ENCODE measurements at regions not wholly inside any gene's neighbourhood (a gene's known extent, or its start where the extent isn't known, plus 50 kb on each side); places are given as distances from the start of the nearest gene placed in this dataset.

- DNase-seq (ENCODE audit: low read depth) = no peak
Measured at GRCh38 chr12:89187507-89187906, 164.8 kb downstream of the DUSP6 start.

DNA sequence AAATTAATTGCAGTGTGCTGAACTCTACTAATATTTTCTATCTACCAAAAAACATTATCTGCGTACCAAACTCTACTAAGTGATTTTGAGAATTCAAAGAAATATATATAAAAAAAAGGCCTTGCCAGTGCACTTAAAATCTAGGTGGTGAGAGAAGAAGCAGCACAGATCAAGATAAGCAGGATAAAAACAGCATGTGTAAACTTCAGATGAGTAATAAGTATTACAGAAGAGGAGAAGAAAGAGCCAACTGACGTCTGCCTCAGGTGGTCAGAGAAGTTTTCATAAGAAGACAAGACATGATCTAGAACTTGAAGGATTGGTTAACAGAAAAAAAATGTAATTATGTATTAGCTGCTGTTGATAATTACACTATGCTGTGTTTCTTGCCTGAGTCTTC is 166.4 kb downstream of the DUSP6 start:
- no peak for DNase-seq (ENCODE audit: low read depth)

DNA sequence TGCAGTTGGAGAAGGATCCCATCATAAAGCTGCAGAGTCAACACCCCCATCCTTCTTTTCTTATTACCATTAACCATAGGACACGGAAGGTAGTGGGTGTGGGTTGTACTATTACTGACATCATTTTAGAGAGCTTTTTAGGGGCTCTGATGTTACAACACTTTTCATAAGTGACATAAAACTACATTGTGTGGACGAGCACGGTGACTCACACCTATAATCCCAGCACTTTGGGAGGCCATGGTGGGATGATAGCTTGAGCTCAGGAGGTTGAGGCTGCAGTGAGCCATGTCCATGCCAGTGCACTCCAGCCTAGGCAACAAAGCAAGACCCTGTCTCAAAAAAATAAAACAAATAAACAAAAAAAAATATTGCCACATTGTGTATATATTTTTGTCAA is 167.1 kb downstream of the DUSP6 start:
- DNase-seq (ENCODE audit: low read depth) = no peak

DNA sequence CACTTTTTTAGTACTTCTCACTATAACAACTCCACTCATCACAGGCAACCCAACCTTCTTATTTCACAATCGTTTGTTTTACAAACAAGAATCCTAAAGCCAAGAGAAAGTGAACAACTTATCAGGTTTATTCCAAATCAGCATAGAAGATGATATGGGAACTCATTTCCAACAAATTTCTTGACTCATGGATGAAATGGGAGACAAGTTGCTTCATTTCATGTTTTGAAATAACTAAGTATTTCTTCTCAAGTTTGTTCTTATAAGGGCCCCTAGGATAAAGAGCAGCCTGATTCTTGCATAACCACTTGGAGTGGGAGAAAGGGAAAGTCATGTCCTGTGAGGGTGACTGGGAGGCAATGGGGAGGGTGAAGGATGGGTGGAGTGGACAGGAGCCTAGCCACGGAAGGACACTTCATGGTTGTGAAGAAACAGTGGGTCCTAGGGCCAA is 168.3 kb downstream of the DUSP6 start:
- no peak for DNase-seq (ENCODE audit: low read depth)

DNA sequence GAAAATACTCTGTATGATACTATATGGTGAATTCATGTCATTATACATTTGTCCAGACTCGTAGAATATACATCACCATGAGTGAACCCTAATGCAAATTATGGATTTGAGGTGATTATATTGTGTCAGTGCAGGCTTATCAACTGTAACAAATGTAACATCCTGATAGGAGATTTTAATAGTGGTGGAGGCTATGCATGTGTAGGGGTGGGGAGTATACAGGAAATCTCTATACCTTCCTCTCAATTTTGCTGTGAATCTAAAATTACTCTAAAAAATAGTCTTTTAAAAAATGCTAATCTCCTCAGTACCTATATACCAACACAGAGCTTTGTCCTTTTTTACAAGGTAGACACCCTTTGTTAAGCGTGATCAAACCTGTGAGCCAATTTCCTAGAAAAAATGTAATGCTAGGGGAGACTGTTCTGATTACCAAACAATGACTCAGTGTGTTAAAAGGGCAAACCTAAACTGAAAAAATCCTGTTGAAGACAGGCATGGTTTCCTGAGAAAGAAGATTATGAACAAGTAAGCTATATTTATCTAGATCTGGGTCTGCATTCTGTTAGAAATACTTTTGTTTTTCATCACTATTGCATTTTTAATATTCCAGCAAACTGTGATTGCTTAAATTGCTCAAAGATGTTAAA is 170.9 kb downstream of the DUSP6 start:
- no peak for DNase-seq (ENCODE audit: low read depth)

DNA sequence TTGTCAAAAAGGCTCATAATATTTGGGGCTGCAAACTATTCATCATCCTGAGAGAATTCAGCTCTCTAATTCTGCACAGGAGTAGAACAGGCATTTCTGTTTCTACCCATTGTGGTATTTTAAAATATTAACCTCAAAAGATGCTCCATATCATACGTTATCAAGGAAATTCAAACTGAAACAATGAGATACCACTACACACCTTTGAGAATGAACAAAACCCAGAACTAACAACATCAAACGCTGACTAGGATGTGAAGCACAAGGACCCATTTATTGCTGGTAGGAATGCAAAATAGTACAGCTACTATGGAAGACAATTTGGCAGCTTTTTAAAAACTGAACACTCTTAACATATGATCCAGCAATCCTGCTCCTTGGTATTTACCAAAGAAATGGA is 171.8 kb downstream of the DUSP6 start:
- no peak for DNase-seq (ENCODE audit: low read depth)

DNA sequence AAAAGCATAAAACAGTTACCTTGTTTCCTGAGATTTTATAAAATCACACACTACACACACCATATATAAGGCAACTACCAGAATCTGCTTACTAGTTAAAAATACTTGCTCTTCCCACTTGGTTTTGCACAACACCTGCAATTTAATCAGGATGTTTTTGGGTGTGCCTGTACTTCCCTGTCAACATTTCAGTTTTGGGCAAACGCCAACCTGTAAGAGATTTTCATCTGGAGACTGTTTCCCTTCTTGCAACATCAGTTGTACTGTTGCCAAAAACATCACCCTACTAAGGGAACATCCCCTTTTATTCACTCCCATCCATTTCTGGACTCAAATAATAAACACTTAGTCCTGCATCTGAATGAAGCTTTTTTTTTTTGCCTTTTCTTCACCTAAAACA is 172.3 kb downstream of the DUSP6 start:
- peak; percentile 43 for DNase-seq (ENCODE audit: low read depth)

DNA sequence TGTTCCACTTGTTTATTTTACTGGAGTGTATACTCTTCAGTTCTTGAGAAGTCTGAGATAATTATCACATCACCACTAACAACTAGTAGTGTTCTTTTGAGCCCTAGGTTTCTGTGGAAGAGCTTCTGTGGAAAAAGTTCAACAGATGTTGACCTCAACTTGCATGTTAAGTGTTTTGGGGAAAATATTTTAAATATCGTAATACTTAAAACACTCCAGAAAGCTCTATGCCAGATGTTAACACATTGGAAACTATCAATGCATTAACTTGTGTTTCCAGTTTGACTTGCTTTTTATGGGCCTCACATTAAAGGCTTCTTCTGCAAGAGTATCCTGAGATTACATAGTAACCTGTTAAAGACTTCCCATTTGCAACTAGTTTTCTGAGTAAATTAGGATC is 173.1 kb downstream of the DUSP6 start:
- DNase-seq (ENCODE audit: low read depth) = no peak

- no peak for DNase-seq (ENCODE audit: low read depth)
Measured at GRCh38 chr12:89177802-89178395, 174.4 kb downstream of the DUSP6 start.

DNA sequence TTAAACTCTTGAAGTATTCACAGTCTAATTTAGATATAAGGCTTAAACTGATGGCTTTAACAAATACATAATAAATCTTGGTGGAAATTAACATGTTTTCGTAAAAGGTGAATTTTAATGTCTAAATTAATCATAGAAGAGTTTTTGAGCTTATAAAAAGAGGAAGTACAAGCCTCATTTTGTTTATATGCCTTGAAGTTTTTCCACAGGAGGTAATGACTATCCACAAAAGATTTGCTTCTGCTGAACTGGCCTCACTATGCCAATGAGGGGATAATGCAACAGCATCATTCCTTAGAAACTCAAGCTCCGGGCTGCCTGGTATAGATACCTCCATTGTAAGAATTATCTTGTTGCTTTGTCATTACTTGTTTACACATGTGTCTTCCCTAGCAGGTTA is 175.6 kb downstream of the DUSP6 start:
- no peak for DNase-seq (ENCODE audit: low read depth)

GRCh38 chr12:89173678-89174077 is 178.6 kb downstream of the DUSP6 start:
- DNase-seq (ENCODE audit: low read depth) = no peak

DNA sequence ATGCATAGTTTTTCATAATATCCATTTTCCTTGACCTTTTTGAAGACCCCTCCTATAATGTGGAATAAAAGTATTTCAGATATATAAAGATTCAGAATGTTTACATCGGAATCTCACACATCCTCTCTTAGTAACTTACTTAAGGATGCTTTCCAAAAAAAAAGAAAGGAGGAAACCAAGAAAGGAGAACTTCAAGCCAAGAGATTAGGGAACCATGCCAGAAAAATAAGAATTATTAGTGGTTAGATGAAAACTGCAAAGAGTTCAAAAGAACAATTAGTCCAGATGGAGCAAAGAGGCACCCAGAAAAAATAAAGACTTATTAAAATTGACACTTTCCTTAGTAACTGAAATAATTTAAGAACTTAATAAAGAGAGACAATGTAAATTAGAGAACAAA is 179.2 kb downstream of the DUSP6 start:
- no peak for DNase-seq (ENCODE audit: low read depth)

GRCh38 chr12:89172224-89172623 is 180.1 kb downstream of the DUSP6 start:
- DNase-seq (ENCODE audit: low read depth) = no peak

- DNase-seq (ENCODE audit: low read depth) = no peak
Measured at GRCh38 chr12:89169321-89169720, 183.0 kb downstream of the DUSP6 start.

DNA sequence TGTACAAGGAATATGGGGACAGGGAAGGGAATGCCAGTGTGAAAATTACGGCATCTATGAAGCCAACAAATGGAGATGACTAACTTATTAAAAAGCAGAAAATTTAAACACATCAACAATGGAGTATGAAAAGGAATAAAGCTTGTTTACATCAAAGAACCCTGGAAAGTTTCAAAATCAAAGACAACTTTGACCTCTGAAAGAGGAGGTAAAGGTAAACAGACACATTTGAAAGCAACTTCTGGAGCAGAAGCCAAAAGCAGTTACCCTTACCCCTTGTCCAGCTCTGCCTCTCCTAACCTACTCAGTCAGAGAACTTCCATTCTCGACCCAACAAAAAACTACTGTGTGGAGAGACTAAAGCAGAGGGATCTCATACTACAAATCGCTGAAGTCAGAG is 184.3 kb downstream of the DUSP6 start:
- no peak for DNase-seq (ENCODE audit: low read depth)

- DNase-seq (ENCODE audit: low read depth) = peak; percentile 31
Measured at GRCh38 chr12:89166525-89166934, 185.8 kb downstream of the DUSP6 start.

GRCh38 chr12:89166121-89166520 is 186.2 kb downstream of the DUSP6 start:
- DNase-seq (ENCODE audit: low read depth) = no peak

- DNase-seq (ENCODE audit: low read depth) = no peak
Measured at GRCh38 chr12:89165703-89166102, 186.6 kb downstream of the DUSP6 start.

DNA sequence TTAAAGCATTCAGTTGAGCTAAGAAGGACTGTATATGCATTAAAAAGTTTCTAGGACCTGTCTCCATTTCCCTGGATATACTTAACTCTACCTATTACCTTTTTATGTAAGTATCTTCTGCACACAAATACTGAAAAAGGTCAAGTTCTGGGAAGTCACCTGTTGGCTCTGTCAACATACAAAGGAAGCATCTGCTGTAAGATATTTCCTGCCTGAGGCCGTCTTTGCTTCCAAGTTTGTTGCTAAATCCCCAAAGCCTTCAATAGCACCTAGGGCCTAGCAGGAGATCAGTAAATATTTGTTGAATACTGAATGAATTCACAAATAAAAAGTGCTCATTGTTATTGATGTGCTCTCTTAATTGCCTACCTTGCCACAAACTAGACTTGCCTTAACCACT is 188.4 kb downstream of the DUSP6 start:
- DNase-seq (ENCODE audit: low read depth) = no peak

GRCh38 chr12:89162589-89163261 is 189.6 kb downstream of the DUSP6 start:
- peak; percentile 82 for DNase-seq (ENCODE audit: low read depth)

DNA sequence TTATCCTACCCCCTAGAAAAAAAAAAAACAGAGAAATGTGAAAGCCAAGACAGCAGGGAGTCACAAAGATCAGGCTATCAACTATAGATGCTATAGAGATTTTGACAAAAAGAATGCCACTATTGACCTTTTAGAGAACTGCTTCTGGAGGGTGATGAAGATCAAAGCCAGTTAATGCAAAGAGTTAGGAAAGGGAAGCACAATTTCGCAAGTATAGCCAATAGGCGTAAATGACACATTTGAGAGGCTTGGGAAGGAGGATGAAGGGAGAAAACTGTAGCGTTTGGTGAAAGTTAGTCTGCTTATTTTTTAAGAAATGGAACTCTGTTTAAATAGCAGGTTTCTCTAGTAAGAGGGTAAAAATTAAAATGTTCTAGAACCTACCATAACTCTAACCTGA is 190.7 kb downstream of the DUSP6 start:
- no peak for DNase-seq (ENCODE audit: low read depth)

GRCh38 chr12:89160716-89161123 is 191.6 kb downstream of the DUSP6 start:
- DNase-seq (ENCODE audit: low read depth) = peak; percentile 55

- no peak for DNase-seq (ENCODE audit: low read depth)
Measured at GRCh38 chr12:89157413-89157812, 194.9 kb downstream of the DUSP6 start.

Measured in myocyte (in vitro differentiated cells).